ENCODE measurements at regions not wholly inside any gene's neighbourhood (a gene's known extent, or its start where the extent isn't known, plus 50 kb on each side); places are given as distances from the start of the nearest gene placed in this dataset.

- TF ChIP-seq CTCF (IDR thresholded peaks at IDR 0.05; ENCODE audit: insufficient read depth, low read depth, low read length) (no peak), EZH2 (IDR thresholded peaks at IDR 0.05; ENCODE audit: insufficient read depth, low read length) (no peak)
Measured at GRCh38 chr6:74320074-74320473, 624.1 kb downstream of the CD109 start.

All from astrocyte (in vitro differentiated cells and primary cell).